ENCODE measurements at regions not wholly inside any gene's neighbourhood (a gene's known extent, or its start where the extent isn't known, plus 50 kb on each side); places are given as distances from the start of the nearest gene placed in this dataset.

- TF ChIP-seq EZH2 (IDR thresholded peaks at IDR 0.05; ENCODE audit: borderline replicate concordance, low read depth, low read length), result no peak
- TF ChIP-seq, protein P1, sequence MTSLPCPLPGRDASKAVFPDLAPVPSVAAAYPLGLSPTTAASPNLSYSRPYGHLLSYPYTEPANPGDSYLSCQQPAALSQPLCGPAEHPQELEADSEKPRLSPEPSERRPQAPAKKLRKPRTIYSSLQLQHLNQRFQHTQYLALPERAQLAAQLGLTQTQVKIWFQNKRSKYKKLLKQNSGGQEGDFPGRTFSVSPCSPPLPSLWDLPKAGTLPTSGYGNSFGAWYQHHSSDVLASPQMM (CRISPR knock-in tag; IDR thresholded peaks at IDR 0.05), result no peak
Measured at GRCh38 chr10:123530166-123530870, 135.8 kb upstream of the GPR26 start.
